Right hindlimb (tissue), 1 donor: ENCODE measurements at regions not wholly inside any gene's neighbourhood (a gene's known extent, or its start where the extent isn't known, plus 50 kb on each side); places are given as distances from the start of the nearest gene placed in this dataset.
"Not testable (repeated sequence)": the region's sequence is repeated elsewhere in the genome, so short reads cannot be mapped to it uniquely, and the experiment has no call there.

Experiments
- DNase-seq: peaks from one replicate; pipeline ENCODE4 v3.0.0-alpha.2; 2018

GRCh38 chr5:67917561-67917960 lies 298.0 kb upstream of the PIK3R1 start:
- no peak for DNase-seq

GRCh38 chr5:67910546-67910945 lies 305.0 kb upstream of the PIK3R1 start:
- no peak for DNase-seq

DNA sequence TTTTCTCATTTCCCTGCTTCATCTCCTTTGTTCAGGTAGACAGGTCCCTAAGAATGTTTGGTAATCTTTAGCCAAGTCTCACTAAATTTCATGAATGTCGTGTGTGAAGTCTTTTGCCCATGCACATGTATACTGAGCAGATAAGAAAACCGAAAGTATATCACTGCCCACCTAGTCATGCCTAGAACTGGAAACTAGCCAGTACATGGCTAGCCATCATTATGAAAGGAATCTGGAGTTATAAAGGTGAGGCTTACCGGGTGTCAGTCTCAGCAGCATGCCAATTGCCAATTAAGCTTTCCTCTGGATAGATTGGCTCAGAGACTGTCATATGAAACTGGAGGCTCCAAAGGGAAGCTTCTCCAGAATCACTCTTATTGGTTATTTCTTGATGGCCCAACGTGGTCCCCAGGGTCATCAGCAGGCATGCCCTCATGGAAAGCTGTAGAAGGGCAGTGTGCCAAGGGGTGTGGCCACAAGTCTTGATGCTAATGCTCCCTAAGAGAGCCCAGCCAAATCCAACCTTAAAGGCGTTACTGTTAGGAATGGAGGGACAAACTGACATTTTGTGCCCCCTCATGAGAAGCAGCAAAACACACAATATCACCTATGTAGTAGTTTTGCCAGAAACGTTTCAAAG lies 307.3 kb upstream of the PIK3R1 start:
- DNase-seq: no peak

DNA sequence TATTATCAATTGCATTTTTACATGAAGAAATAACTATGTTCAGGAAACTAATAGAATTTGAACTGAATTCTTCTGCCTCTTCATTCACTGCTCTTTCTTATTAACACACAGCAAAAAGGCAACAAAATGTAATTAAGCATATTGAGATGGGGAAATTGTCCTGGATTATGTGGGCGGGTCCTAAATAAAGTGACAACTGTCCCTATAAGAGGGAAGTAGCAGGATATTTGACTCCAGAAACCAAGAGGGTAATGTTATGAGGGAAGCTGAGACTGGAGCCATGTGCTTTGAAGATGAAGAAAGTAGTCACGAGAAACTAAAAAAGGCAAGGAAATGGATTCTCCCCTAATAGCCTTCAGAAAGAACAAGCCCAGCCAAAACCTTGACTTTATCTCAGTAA lies 311.2 kb upstream of the PIK3R1 start:
- no peak for DNase-seq

GRCh38 chr5:67903656-67904055 lies 311.9 kb upstream of the PIK3R1 start:
- DNase-seq: no peak

DNA sequence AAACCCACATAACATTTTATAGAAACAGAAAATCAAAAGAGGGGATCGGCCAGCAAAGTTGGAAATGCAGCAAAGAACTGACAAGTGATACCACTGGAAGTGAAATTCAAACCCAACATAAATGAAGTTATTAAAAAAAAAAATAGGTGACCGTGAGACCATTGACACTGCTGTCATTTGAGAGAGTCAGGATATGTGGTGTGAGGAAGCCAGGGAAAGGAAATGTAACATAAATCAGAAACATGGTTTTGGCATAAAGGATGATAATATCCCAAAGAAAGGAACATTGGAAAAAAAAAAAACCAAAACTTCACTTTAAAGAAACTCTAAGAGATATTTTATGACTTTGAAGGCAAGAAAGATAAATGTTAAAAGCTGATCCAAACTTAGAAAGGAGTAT lies 312.4 kb upstream of the PIK3R1 start:
- no peak for DNase-seq

DNA sequence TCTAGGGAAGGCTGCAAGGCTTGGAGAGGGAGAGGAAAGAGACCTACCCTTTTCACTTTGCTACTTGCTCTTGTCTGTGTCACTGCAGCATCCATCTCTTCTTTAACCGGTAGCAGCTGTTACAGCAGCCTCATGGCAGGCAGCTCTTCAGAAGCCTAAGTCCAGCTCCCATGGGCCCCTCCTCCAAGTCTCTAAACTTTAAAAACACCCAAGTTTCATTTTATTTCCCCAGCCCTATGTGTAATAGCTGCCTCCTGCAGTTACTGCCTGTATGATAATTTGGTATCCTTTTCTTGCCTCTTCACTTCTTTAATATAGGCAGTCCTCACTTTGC lies 313.1 kb upstream of the PIK3R1 start:
- DNase-seq: no peak

DNA sequence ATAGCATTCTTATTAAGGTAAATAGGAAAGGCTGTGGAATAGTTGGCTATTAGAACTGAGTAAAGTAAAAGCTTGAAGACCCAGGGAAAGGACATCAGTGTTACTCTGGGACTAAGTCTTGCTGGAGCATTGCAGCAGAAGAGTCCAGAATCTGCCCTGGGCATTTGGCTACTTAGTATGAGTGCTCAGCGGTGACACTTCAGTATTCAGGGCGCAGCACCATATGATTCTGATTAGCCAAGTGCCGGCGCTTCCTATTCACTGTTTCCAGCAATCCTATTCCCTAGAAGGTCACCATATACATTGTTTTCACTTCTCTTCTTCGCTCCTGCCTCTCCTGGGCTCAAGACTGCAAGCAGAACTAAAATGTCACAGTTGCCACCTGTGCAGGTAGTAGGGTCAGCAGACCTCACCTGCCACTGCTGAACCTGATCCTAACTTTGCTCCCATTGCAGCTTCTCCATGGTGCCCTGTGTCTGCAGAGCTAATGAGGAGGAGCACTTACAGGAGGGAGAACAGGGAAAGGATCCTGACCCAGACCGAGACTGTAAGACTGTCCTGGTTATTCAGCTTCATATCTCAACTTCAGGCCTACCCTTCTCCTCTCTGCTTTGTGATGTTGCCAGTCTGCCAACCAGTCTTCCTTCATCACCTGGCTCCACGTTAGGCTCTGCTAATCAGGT lies 313.6 kb upstream of the PIK3R1 start:
- DNase-seq: no peak

- peak; percentile 49 for DNase-seq
Observed at GRCh38 chr5:67900514-67900913, 315.0 kb upstream of the PIK3R1 start.

GRCh38 chr5:67897980-67898379 lies 317.6 kb upstream of the PIK3R1 start:
- no peak for DNase-seq

DNA sequence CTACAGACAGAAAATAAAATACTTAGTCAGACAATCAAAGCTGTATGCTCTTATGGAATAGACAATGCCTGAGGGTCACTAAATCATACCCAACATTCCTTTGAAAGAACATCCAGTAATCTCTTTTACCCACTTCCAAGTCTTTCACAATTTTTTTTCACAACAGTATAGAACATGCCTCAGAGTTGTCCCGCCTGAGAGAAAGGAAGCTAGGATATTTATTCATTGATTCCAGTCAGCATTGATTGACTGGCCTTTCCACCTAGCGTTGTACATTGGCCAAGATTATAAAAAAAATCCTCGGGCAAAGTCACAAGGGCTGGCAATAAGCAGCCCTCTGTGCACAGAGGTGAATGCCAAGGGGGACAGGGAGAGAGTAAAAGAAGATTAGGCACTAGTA lies 318.1 kb upstream of the PIK3R1 start:
- no peak for DNase-seq

DNA sequence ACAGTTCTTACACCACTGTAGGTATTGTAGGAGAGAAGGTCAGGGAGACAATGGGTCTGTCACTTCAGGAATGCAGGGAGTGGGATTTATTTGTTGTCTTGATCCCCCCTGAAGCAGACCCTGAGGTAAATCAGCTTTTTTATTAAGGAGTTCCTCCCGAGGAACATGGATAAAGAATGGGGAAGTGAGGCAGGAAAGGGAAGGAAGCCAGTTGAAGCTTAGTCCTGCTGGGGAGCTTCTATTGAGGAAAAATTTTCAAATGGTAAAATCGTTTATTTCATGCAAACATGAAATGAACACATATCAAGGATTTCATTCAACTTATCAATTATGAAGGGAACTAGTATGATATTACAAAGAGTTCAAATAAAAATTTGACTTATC lies 318.6 kb upstream of the PIK3R1 start:
- DNase-seq: no peak

- DNase-seq: no peak
Observed at GRCh38 chr5:67896311-67896929, 319.1 kb upstream of the PIK3R1 start.

GRCh38 chr5:67889870-67890269 lies 325.7 kb upstream of the PIK3R1 start:
- DNase-seq: not testable (repeated sequence)

DNA sequence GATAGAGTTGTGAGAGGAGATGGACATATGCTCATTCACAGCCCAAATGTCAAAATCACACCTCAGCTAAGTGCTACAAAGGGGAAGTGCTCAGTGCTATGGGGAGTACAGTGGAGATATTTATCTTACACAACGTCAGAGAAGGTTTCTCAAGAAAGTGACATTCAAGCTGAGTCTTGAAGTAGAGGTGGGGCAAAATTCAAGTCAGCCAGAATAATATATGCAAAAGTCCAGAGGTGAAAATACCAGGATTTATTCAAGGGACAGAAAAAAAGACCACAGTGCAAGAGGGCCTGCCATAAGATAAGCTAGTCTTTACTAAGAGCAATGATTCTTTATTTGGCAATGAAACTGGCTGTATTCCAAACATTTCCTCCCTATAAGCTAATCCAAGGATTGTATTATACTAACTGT lies 327.8 kb upstream of the PIK3R1 start:
- DNase-seq: no peak

GRCh38 chr5:67886761-67887160 lies 328.8 kb upstream of the PIK3R1 start:
- no peak for DNase-seq

DNA sequence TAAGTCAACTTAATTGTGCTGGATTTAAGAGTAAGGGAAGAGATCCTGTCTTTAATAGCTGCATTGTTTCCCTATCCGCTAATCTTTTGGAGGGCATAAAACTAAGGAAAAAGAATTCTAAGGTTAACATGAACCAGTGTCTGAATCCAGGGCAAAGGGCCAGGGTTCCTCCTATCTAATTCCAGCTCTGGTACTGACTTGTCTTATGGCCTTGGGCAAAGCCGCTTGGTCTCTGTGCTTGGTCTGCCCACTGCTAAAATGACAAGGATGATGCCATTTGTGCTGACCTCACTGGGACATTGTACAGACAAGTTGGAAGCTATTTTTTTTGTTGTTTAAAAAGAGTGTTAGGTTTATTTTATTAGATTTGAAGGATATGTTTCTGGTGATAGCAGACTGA lies 334.7 kb upstream of the PIK3R1 start:
- no peak for DNase-seq

DNA sequence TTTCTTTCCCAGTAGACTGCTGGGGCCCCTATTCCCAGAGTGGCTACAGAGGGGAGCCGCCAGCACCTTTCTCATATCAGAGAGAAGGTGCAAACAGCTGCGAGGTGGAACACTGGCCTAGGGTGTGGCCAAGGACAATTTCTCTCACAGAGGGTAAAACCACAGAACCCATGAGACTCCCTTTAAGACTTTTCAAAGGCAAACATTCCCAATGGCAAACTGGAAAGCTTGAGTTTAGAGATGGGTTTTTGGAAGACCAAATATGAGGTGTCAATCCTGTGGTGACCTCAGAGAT lies 335.1 kb upstream of the PIK3R1 start:
- no peak for DNase-seq

GRCh38 chr5:67879620-67880510 lies 335.7 kb upstream of the PIK3R1 start:
- no peak for DNase-seq

GRCh38 chr5:67878933-67879332 lies 336.6 kb upstream of the PIK3R1 start:
- no peak for DNase-seq

- DNase-seq: no peak
Observed at GRCh38 chr5:67876371-67876770, 339.2 kb upstream of the PIK3R1 start.

- DNase-seq: no peak
Observed at GRCh38 chr5:67875601-67876000, 340.0 kb upstream of the PIK3R1 start.

DNA sequence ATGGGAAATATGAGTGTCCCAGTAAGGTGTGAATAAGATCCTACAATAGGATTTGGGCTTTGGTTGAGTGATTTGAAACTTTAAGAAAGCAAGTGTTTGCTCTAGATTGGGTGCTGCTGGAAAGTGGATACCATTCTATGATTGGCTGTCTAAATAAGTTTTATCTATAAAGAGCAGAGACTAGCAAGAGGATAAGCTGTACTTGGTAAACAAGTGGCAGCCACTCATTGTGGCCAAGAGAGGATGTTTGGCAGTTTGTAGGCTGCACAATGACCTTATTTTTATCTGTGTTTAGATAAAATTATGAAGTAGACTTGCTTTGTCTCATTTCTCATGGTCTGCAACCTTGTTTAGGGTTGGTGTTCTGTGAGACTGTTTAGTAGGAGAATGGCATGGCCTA lies 341.6 kb upstream of the PIK3R1 start:
- DNase-seq: no peak

GRCh38 chr5:67870662-67871061 lies 344.9 kb upstream of the PIK3R1 start:
- no peak for DNase-seq
